ENCODE measurements at regions not wholly inside any gene's neighbourhood (a gene's known extent, or its start where the extent isn't known, plus 50 kb on each side); places are given as distances from the start of the nearest gene placed in this dataset.

- ChIA-PET CTCF (ENCODE audit: partially characterized antibody) (no interaction called here), POLR2A (ENCODE audit: partially characterized antibody) (interaction anchor here (1.2 kb wide), 2 partner anchors 13 to 60 kb away, joined by 3 read pairs; no protein-coding TSS in a partner anchor)
- H2BK15ac ChIP-seq (ENCODE audit: low read length): no peak overlapping the region
- H3K4me2 ChIP-seq (ENCODE audit: insufficient read depth in 1 of 2, low read depth in 2 of 2, low read length in 2 of 2): no peak overlapping the region
- no peak overlapping the region for H2BK20ac ChIP-seq (ENCODE audit: low read length)
- FAIRE-seq: no peak
- WGBS, 2 experiments (ENCODE audit: extremely low coverage in 1 of 2, insufficient coverage in 1 of 2, insufficient read length in 1 of 2, insufficient replicate concordance in 2 of 2, low coverage in 1 of 2, low lambda C conversion rate in 2 of 2, missing lambda C conversion rate in 1 of 2): 76% methylated on average over 4 of the region's 4 CpGs; no CpG with 5 or more reads in 1 of the 2 experiments
- no peak overlapping the region for H3K18ac ChIP-seq (ENCODE audit: extremely low read depth, low read length)
- H3K9ac ChIP-seq (replicated peaks in 1 of 4; ENCODE audit: extremely low read depth in 1 of 4, low read depth in 3 of 4, low read length in 3 of 4): no peak overlapping the region
- no peak overlapping the region for H4K5ac ChIP-seq (ENCODE audit: insufficient read length, low read depth, low read length)
- H3K4ac ChIP-seq (replicated peaks; ENCODE audit: insufficient read length, low read depth, low read length): no peak overlapping the region
- H3K4me3 ChIP-seq (ENCODE audit: extremely low read depth in 1 of 4, insufficient read depth in 2 of 4, low read depth in 3 of 4, low read length in 4 of 4): no peak overlapping the region
- no peak overlapping the region for H3K56ac ChIP-seq (replicated peaks; ENCODE audit: insufficient read length, low read depth, low read length)
- no peaks in the 10 kb centered on the region for H3K23me2 ChIP-seq (ENCODE audit: low read depth, low read length)
- no peaks in the 10 kb centered on the region for H3K36me3 ChIP-seq (ENCODE audit: control insufficient read depth in 2 of 4, insufficient read depth in 4 of 4, low read length in 3 of 4)
- H2BK120ac ChIP-seq (replicated peaks; ENCODE audit: low read depth, low read length): no peak overlapping the region
- H2AFZ ChIP-seq (ENCODE audit: low read length): no peak overlapping the region; the same call in 1 of the 2 replicates
- H4K91ac ChIP-seq (replicated peaks; ENCODE audit: insufficient read length, low read length): no peak overlapping the region
- H2AK5ac ChIP-seq (ENCODE audit: low read depth, low read length): no peak overlapping the region
- H3K79me1 ChIP-seq (ENCODE audit: low read depth, low read length): no peaks in the 10 kb centered on the region
- no peak overlapping the region for H2BK5ac ChIP-seq (ENCODE audit: low read depth, low read length)
- H3K23ac ChIP-seq (ENCODE audit: insufficient read length): no peak overlapping the region
- no peak overlapping the region for H3K14ac ChIP-seq (ENCODE audit: insufficient read length)
- DNase-seq (ENCODE audit: low read depth in 1 of 2, low spot score in 2 of 2): no peak
- peaks cover 0 to 5% (median 0%) of the 10 kb centered on the region in 4 experiments; a peak in 2 of 7 replicates for H3K4me1 ChIP-seq (replicated peaks in 1 of 4; ENCODE audit: control insufficient read depth in 3 of 4, insufficient read depth in 4 of 4, low read length in 3 of 4)
- H3K9me3 ChIP-seq (ENCODE audit: insufficient read depth in 2 of 2, low read depth in 1 of 2, low read length in 1 of 2): no peaks in the 10 kb centered on the region
- H3K27ac ChIP-seq (ENCODE audit: low read depth, low read length): no peak overlapping the region
- H3K79me2 ChIP-seq (ENCODE audit: control insufficient read depth in 1 of 2, insufficient read depth in 2 of 2, low read length in 2 of 2): no peaks in the 10 kb centered on the region
- no peaks in the 10 kb centered on the region for H4K20me1 ChIP-seq (replicated peaks in 1 of 2; ENCODE audit: control insufficient read depth in 1 of 2, insufficient read depth in 2 of 2, low read length in 2 of 2)
- no peak overlapping the region for H4K8ac ChIP-seq (ENCODE audit: extremely low read depth, insufficient read depth, low read length)
- TF ChIP-seq SP2 (IDR thresholded peaks at IDR 0.05; ENCODE audit: low read length): no peak
- TF ChIP-seq CHD2 (IDR thresholded peaks at IDR 0.05; ENCODE audit: low read length): no peak
- TF ChIP-seq GABPA (IDR thresholded peaks at IDR 0.05; ENCODE audit: borderline replicate concordance, insufficient read depth, low read length): no peak
- no peak for TF ChIP-seq RFX5 (IDR thresholded peaks at IDR 0.05; ENCODE audit: borderline replicate concordance, low read depth, low read length)
- no peak for TF ChIP-seq HDAC6 (IDR thresholded peaks at IDR 0.05; ENCODE audit: low read depth, low read length)
- no peak for TF ChIP-seq EP300 (IDR thresholded peaks at IDR 0.05; ENCODE audit: borderline replicate concordance in 1 of 2, low read depth in 2 of 2, low read length in 2 of 2)
- TF ChIP-seq JUN (IDR thresholded peaks at IDR 0.05; ENCODE audit: low read depth, low read length): no peak
- TF ChIP-seq TAF7 (optimal IDR thresholded peaks at IDR 0.05; ENCODE audit: borderline replicate concordance, low read depth, low read length): no peak
- TF ChIP-seq CHD1 (IDR thresholded peaks at IDR 0.05; ENCODE audit: low read depth, low read length): no peak
- TF ChIP-seq SIN3A (conservative IDR thresholded peaks at IDR 0.05 in 1 of 2, IDR thresholded peaks at IDR 0.05 in 1 of 2; ENCODE audit: low read depth in 1 of 2, low read length in 2 of 2): no peak
- TF ChIP-seq SRF (IDR thresholded peaks at IDR 0.05; ENCODE audit: low read depth, low read length): no peak
- no peak for TF ChIP-seq KDM5A (IDR thresholded peaks at IDR 0.05; ENCODE audit: low read length)
- TF ChIP-seq TEAD4 (IDR thresholded peaks at IDR 0.05; ENCODE audit: low read depth, low read length): no peak
- no peak overlapping the region for H2BK12ac ChIP-seq (ENCODE audit: low read depth, low read length)
- H3K27me3 ChIP-seq (replicated peaks in 1 of 4; ENCODE audit: control insufficient read depth in 3 of 4, extremely low read depth in 1 of 4, insufficient read depth in 3 of 4, low read length in 3 of 4): no peaks in the 10 kb centered on the region
Measured at GRCh38 chr11:135006800-135007199, 594.8 kb upstream of the B3GAT1 start.
